HepG2 (cell line): ENCODE measurements at regions not wholly inside any gene's neighbourhood (a gene's known extent, or its start where the extent isn't known, plus 50 kb on each side); places are given as distances from the start of the nearest gene placed in this dataset.

ENCODE experiments used
- ATF2 ChIP-seq: sonication (generic); formaldehyde crosslinking; IDR thresholded peaks from 2 replicates; pipeline ENCODE4 v1.4.0; 2020; ENCODE audit warnings: missing genetic modification reagents
- ATF7-NPFF ChIP-seq: sonication (generic); formaldehyde crosslinking; IDR thresholded peaks from 2 replicates; pipeline ENCODE4 v1.8.1; 2023; ENCODE audit warnings: mild to moderate bottlenecking, low read depth, missing genetic modification reagents, moderate library complexity
- CHCHD3 ChIP-seq: sonication (generic); formaldehyde crosslinking; IDR thresholded peaks from 2 replicates; pipeline ENCODE4 v1.8.0; 2022; ENCODE audit warnings: mild to moderate bottlenecking, missing genetic modification reagents, moderate library complexity
- CSRNP2 ChIP-seq: sonication (generic); formaldehyde crosslinking; conservative IDR thresholded peaks from 2 replicates; pipeline ENCODE4 v1.8.0; 2022; ENCODE audit warnings: low read depth, missing genetic modification reagents
- DPF2 ChIP-seq: sonication (generic); formaldehyde crosslinking; IDR thresholded peaks from 2 replicates; pipeline ENCODE4 v1.4.0; 2020; ENCODE audit warnings: mild to moderate bottlenecking, low read depth, missing genetic modification reagents, borderline replicate concordance
- HCFC1 ChIP-seq: fragments of 150-350 bp; IDR thresholded peaks from 2 replicates; pipeline ENCODE4 v1.6.1; 2014; ENCODE audit warnings: low read depth, low read length
- PAX8 ChIP-seq: sonication (generic); formaldehyde crosslinking; IDR thresholded peaks from 2 replicates; pipeline ENCODE4 v1.8.0; 2022; ENCODE audit warnings: mild to moderate bottlenecking, missing genetic modification reagents, borderline replicate concordance
- PHF20 ChIP-seq: sonication (generic); formaldehyde crosslinking; IDR thresholded peaks from 2 replicates; pipeline ENCODE4 v1.5.0; 2020; ENCODE audit warnings: mild to moderate bottlenecking, missing genetic modification reagents
- SAFB2 ChIP-seq: sonication (generic); formaldehyde crosslinking; IDR thresholded peaks from 2 replicates; pipeline ENCODE4 v1.5.1; 2020; ENCODE audit warnings: missing genetic modification reagents, low read depth, mild to moderate bottlenecking, borderline replicate concordance
- ZFP82 ChIP-seq: sonication (generic); formaldehyde crosslinking; IDR thresholded peaks from 2 replicates; pipeline ENCODE4 v1.5.1; 2020; ENCODE audit warnings: mild to moderate bottlenecking, missing genetic modification reagents, borderline replicate concordance
- ZNF260 ChIP-seq: sonication (generic); formaldehyde crosslinking; IDR thresholded peaks from 2 replicates; pipeline ENCODE4 v1.4.0; 2020; ENCODE audit warnings: missing genetic modification reagents, low read depth, mild to moderate bottlenecking, borderline replicate concordance
- ZNF570 ChIP-seq: sonication (generic); formaldehyde crosslinking; IDR thresholded peaks from 2 replicates; pipeline ENCODE4 v1.4.0; 2020; ENCODE audit warnings: mild to moderate bottlenecking, missing genetic modification reagents, borderline replicate concordance
- TF ChIP-seq, protein P1 (sequence below): sonication (generic); formaldehyde crosslinking; IDR thresholded peaks from 2 replicates; pipeline ENCODE4 v1.5.0; 2020; ENCODE audit warnings: missing genetic modification reagents, mild to moderate bottlenecking, borderline replicate concordance
- TF ChIP-seq, protein P2 (sequence below): sonication (generic); formaldehyde crosslinking; IDR thresholded peaks from 2 replicates; pipeline ENCODE4 v1.5.0; 2020; ENCODE audit warnings: missing genetic modification reagents, mild to moderate bottlenecking, borderline replicate concordance
- TF ChIP-seq, protein P3 (sequence below): sonication (generic); formaldehyde crosslinking; IDR thresholded peaks from 2 replicates; pipeline ENCODE4 v1.4.0; 2020; ENCODE audit warnings: missing genetic modification reagents, mild to moderate bottlenecking, borderline replicate concordance
- TF ChIP-seq, protein P4 (sequence below), 2 experiments: fragments of 450-650 bp in 1 of 2; sonication (generic) in 1 of 2; formaldehyde crosslinking; IDR thresholded peaks; 2 replicates each; pipeline versions ENCODE4 v1.5.0 to v1.8.0; 2020 to 2022; ENCODE audit warnings: mild to moderate bottlenecking in 1 of 2, missing genetic modification reagents in 1 of 2

DNA sequence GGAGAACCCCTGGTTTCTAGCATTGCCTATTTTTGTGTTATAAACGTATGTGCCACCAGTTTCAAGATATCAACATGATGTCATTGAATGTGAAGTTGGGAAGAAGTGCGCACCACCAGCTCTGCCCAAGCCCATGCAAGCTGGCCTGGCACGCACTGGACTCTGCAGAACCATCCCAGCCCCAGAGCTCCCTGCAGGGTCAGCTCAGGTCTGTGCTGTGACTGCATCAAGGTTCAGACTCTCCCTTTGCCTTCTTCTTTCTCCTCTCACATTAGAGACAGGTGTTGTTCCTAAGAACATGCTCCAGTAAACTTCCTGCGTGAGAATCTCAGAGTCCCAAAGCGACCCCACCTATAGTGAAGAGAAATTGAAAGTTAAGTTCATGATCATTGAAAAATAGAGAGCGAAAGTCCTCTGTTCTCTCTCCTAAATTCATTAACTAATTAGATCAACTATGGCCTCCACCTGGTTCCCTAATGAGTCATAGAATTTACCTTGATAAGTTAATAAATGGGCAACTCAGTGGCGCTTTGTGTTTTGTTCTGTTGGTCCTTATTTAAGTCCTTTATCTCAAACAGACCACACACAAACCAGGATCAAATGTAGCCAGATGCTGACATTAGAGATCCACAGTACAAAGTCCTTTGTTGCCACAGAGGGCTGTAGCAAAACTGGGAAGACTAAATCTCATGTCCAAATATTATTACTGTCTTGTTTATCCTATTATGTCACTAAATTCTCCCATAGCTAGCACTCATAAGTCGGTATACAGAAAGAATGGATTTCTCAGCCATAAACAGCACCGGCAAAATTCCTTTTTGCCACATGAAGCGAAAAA is 432.3 kb downstream of the STK39 start (continued):
- TF ChIP-seq ATF7-NPFF (CRISPR knock-in tag) (peak; percentile 55; the same call in 1 of the 2 replicates), DPF2 (CRISPR knock-in tag) (peak; percentile 99), PHF20 (CRISPR knock-in tag) (no peak), ATF2 (CRISPR knock-in tag) (peak; percentile 97), HCFC1 (no peak), ZFP82 (CRISPR knock-in tag) (no peak), CHCHD3 (CRISPR knock-in tag) (no peak), ZNF260 (CRISPR knock-in tag) (no peak), ZNF570 (CRISPR knock-in tag) (no peak), SAFB2 (CRISPR knock-in tag) (no peak), CSRNP2 (CRISPR knock-in tag) (no peak), PAX8 (no peak)
- TF ChIP-seq, protein P1, sequence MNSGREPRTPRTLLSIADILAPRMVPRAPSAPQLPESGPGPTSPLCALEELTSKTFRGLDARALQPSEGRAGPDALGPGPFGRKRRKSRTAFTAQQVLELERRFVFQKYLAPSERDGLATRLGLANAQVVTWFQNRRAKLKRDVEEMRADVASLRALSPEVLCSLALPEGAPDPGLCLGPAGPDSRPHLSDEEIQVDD: no peak
- TF ChIP-seq, protein P2, sequence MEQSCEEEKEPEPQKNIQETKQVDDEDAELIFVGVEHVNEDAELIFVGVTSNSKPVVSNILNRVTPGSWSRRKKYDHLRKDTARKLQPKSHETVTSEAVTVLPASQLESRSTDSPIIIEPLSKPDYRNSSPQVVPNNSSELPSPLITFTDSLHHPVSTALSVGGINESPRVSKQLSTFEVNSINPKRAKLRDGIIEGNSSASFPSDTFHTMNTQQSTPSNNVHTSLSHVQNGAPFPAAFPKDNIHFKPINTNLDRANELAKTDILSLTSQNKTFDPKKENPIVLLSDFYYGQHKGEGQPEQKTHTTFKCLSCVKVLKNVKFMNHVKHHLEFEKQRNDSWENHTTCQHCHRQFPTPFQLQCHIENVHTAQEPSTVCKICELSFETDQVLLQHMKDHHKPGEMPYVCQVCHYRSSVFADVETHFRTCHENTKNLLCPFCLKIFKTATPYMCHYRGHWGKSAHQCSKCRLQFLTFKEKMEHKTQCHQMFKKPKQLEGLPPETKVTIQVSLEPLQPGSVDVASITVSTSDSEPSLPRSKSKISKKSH (CRISPR knock-in tag): no peak
- TF ChIP-seq, protein P3, sequence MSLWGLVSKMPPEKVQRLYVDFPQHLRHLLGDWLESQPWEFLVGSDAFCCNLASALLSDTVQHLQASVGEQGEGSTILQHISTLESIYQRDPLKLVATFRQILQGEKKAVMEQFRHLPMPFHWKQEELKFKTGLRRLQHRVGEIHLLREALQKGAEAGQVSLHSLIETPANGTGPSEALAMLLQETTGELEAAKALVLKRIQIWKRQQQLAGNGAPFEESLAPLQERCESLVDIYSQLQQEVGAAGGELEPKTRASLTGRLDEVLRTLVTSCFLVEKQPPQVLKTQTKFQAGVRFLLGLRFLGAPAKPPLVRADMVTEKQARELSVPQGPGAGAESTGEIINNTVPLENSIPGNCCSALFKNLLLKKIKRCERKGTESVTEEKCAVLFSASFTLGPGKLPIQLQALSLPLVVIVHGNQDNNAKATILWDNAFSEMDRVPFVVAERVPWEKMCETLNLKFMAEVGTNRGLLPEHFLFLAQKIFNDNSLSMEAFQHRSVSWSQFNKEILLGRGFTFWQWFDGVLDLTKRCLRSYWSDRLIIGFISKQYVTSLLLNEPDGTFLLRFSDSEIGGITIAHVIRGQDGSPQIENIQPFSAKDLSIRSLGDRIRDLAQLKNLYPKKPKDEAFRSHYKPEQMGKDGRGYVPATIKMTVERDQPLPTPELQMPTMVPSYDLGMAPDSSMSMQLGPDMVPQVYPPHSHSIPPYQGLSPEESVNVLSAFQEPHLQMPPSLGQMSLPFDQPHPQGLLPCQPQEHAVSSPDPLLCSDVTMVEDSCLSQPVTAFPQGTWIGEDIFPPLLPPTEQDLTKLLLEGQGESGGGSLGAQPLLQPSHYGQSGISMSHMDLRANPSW (CRISPR knock-in tag): peak; percentile 42; the same call in 1 of the 2 replicates
- TF ChIP-seq, protein P4, sequence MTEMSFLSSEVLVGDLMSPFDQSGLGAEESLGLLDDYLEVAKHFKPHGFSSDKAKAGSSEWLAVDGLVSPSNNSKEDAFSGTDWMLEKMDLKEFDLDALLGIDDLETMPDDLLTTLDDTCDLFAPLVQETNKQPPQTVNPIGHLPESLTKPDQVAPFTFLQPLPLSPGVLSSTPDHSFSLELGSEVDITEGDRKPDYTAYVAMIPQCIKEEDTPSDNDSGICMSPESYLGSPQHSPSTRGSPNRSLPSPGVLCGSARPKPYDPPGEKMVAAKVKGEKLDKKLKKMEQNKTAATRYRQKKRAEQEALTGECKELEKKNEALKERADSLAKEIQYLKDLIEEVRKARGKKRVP (CRISPR knock-in tag; IDR thresholded peaks at IDR 0.05): peak in 1 of 2 experiments; percentile 76; a peak in 2 of 4 replicates
